Hepatocyte (in vitro differentiated cells): ENCODE measurements at regions not wholly inside any gene's neighbourhood (a gene's known extent, or its start where the extent isn't known, plus 50 kb on each side); places are given as distances from the start of the nearest gene placed in this dataset.

Source experiments
- CTCF ChIP-seq: fragments of 200-600 bp; sonication (generic); IDR thresholded peaks from 2 replicates; pipeline ENCODE4 v1.5.1; 2016; ENCODE audit warnings: antibody characterized with exemption, mild to moderate bottlenecking; ENCODE audit not compliant: poor library complexity
- EZH2 ChIP-seq: fragments of 200-600 bp; sonication (generic); IDR thresholded peaks from 2 replicates; pipeline ENCODE4 v1.6.1; 2016; ENCODE audit warnings: antibody characterized with exemption, mild to moderate bottlenecking, borderline replicate concordance
- EZH2phosphoT487 ChIP-seq: fragments of 200-600 bp; sonication (generic); IDR thresholded peaks from one replicate; pipeline ENCODE4 v1.6.1; 2018; ENCODE audit warnings: antibody characterized with exemption, mild to moderate bottlenecking, low read depth, moderate library complexity; ENCODE audit not compliant: unreplicated experiment, severe bottlenecking

GRCh38 chr9:79189511-79189924, 382.2 kb upstream of the TLE4 start:
- TF ChIP-seq EZH2 = no peak
- TF ChIP-seq CTCF = no peak
- no peak for TF ChIP-seq EZH2phosphoT487
